Erythroblast (primary cell): ENCODE measurements at regions not wholly inside any gene's neighbourhood (a gene's known extent, or its start where the extent isn't known, plus 50 kb on each side); places are given as distances from the start of the nearest gene placed in this dataset.

Experiments
- GATA1 ChIP-seq: IDR thresholded peaks from 2 replicates; pipeline ENCODE4 v1.6.1; 2011; ENCODE audit warnings: low read depth, mild to moderate bottlenecking, control low read depth, low read length, moderate library complexity
- POLR2A ChIP-seq: IDR thresholded peaks from 2 replicates; pipeline ENCODE4 v1.6.1; 2011; ENCODE audit warnings: mild to moderate bottlenecking, low read length

DNA sequence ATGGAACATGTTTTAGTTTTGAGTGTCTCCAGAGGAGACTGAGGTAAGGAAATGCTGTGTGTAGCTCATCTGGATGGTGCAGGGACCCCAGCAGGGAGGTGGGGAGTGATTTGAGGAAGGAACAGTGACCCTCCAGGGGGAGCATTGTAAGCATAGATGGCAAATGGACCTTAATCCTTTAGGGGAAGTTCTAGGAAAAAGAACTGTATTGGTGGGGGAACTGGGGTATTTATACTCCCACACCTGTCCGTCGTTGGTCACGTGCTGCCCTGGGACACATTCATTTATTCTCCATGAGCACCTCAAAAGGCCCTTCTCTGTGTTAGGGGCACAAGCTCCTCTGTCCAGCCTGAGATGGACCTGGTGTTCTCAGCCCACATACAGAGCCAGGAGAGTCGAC, 233.9 kb upstream of the HDAC4 start:
- TF ChIP-seq POLR2A (no peak), GATA1 (no peak)
